HUES48 (cell line): ENCODE measurements at regions not wholly inside any gene's neighbourhood (a gene's known extent, or its start where the extent isn't known, plus 50 kb on each side); places are given as distances from the start of the nearest gene placed in this dataset.

Source experiments
- H3K27ac ChIP-seq: one replicate; pipeline ENCODE4 v1.7.0; 2013; ENCODE audit warnings: low read depth, low read length, inconsistent platforms
- H3K27me3 ChIP-seq: 2 replicates; pipeline ENCODE4 v1.6.1; 2013; ENCODE audit warnings: mild to moderate bottlenecking, low read length; ENCODE audit not compliant: control insufficient read depth, insufficient read depth
- H3K36me3 ChIP-seq: 2 replicates; pipeline ENCODE4 v1.6.1; 2013; ENCODE audit warnings: low read length; ENCODE audit not compliant: control insufficient read depth, insufficient read depth
- H3K4me1 ChIP-seq: 2 replicates; pipeline ENCODE4 v1.6.1; 2013; ENCODE audit warnings: mild to moderate bottlenecking, low read length; ENCODE audit not compliant: control insufficient read depth, insufficient read depth
- H3K4me3 ChIP-seq: 2 replicates; pipeline ENCODE4 v1.5.1; 2013; ENCODE audit warnings: mild to moderate bottlenecking, low read depth, low read length
- H3K9ac ChIP-seq: 2 replicates; pipeline ENCODE4 v1.6.1; 2013; ENCODE audit warnings: mild to moderate bottlenecking, low read depth, low read length, moderate library complexity
- H3K9me3 ChIP-seq: 2 replicates; pipeline ENCODE4 v1.6.1; 2013; ENCODE audit warnings: low read length; ENCODE audit not compliant: control insufficient read depth, insufficient read depth

DNA sequence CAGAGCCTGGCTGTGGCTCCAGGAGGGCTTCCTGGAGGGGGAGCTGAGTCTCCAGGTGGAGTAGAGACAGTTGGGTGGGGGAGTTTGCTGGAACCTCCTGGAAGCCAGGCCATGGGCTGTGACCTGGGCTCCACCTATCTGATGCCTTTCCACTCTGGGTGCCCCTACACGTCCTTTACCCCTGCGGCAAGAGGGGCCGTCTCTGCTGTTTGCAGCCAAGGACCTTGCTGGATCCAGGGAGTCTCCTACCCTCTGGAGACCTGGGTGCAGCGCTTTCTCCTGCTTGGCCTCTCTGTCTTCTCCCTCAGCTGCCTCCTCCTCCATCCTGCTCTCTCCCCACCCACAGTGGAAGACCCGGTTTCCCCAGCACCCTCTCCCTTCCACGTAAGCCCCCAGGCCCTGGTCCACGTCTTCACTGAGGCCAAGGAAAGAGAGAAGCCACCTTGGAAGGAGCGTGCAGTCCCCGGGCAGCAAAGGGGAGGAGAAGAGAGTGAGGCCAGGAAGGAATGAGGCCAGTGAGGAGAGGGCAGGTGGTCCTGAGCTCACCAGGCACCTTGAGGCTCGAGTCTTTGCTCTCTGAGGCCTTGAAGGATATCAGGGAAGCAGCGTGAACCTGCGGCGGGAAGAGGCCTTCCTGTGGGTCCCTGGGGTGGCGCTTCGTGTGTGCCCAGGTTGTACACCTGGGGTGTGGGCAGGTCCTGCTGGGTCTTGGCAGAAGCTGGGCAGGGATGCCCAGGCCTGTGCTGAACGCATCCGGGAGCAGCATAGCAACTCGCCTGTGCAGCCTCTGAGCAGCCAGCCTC, 294.3 kb upstream of the RTL1 start:
- H3K4me3 ChIP-seq, result no peak overlapping the region
- peaks cover 12% of the 10 kb centered on the region for H3K4me1 ChIP-seq
- no peaks in the 10 kb centered on the region for H3K9me3 ChIP-seq
- H3K27ac ChIP-seq, result no peak overlapping the region
- no peak overlapping the region for H3K9ac ChIP-seq
- no peaks in the 10 kb centered on the region for H3K36me3 ChIP-seq
- H3K27me3 ChIP-seq, result no peaks in the 10 kb centered on the region

DNA sequence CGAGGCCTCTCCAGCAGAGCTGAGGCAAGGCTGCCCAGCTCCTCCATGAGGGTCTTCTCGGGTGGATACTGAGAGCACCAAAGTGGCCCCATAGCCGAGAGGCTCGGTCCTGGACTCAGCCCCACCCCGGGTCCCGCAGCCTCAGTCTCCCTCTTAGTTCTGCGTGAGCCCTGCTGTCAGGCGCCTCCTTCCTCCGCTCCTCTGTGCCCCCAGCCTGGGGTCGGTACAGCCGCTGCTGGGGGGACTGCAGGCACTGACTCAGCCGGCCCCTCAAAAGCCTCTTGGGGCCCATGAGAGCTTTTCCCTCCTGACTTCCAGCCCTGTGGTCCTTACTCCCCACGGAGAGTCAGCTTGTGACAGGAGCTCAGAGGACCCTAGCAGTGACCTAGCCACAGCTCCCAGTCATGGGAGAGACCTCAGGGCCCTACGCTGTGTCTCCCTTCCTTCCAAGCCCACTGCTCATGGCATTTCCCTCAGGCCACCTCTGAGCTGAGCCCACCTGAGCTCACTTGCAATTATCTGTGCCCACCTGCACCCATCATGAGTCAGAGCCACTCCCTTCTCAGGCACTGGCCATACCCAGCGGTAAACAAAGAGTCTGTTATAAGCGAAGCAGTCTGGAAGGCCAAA, 295.0 kb upstream of the RTL1 start:
- H3K36me3 ChIP-seq, result no peaks in the 10 kb centered on the region
- H3K9ac ChIP-seq, result no peak overlapping the region
- no peaks in the 10 kb centered on the region for H3K9me3 ChIP-seq
- H3K4me1 ChIP-seq, result peaks cover 9% of the 10 kb centered on the region
- no peak overlapping the region for H3K4me3 ChIP-seq
- no peaks in the 10 kb centered on the region for H3K27me3 ChIP-seq
- no peak overlapping the region for H3K27ac ChIP-seq

DNA sequence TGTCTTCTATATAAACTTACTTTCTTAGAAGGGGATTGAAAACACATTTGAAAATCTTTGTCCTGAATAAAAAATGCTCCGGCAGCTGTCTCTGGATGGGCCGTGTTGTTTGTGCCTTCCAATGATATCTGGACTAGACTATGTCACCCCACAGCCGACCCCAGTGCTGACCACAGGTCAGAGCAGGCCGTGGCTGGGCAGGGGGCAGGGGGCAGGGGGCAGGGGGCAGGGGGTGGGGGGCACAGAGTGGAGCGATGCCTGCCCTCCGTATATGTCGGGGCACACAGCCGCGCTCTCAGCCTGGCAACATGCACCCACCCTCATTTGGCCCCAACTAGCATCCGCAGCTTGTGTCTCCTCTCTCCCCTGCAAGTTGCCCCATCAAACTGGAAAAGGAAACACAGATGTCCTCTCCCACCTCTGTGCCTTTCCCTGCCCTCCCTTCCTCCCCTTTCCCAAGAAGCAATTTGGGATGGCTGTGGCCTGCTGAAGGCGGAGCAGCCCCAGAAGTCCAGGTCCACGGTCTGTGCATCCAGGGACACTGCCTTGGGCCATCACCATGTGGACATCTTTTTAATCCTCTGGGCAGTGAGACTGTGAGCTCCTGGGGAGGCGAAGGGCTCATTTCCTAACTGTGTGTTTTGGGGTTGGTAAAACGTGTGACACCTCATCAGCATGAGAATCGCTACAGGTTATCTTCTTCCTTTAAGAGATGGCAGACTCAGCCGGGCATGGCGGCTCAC, 295.7 kb upstream of the RTL1 start:
- no peak overlapping the region for H3K9ac ChIP-seq
- no peaks in the 10 kb centered on the region for H3K27me3 ChIP-seq
- H3K4me1 ChIP-seq, result peaks cover 6% of the 10 kb centered on the region
- H3K4me3 ChIP-seq, result no peak overlapping the region
- H3K36me3 ChIP-seq, result no peaks in the 10 kb centered on the region
- H3K27ac ChIP-seq, result no peak overlapping the region
- no peaks in the 10 kb centered on the region for H3K9me3 ChIP-seq

DNA sequence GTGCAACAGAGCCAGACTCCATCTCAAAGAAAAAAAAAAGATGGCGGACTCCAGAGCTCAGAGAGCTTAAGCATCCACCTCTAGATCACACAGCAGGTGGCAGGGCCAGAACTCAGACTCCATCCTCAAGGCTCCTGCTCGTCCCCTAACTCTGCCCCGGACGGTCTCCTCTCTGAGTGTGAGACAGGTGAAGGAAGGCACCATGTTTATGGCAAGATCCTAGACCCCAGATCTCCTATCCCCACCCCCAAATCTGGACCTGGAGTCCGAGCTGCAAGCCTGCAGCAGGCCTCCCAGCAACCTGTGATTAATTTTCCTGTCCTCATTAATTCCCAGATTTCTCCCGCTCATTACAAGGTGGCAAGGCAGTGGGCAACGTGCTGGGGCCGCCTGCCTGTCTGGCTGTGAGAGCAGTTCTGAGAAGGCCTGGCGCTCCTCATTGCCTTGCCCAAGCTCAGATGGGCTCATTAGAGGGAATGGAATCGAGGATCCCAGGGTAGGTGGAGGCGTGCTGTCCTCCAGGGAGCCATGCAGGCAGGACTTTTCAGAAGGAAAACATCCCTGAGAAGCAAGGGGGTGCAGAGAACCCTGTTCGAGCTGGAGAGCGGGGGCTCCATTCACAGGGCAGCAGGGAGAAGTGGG, 296.6 kb upstream of the RTL1 start:
- Histone ChIP-seq H3K4me3 (no peak overlapping the region), H3K27me3 (no peaks in the 10 kb centered on the region), H3K36me3 (no peaks in the 10 kb centered on the region), H3K4me1 (no peaks in the 10 kb centered on the region), H3K9ac (no peak overlapping the region), H3K9me3 (no peaks in the 10 kb centered on the region), H3K27ac (no peak overlapping the region)

DNA sequence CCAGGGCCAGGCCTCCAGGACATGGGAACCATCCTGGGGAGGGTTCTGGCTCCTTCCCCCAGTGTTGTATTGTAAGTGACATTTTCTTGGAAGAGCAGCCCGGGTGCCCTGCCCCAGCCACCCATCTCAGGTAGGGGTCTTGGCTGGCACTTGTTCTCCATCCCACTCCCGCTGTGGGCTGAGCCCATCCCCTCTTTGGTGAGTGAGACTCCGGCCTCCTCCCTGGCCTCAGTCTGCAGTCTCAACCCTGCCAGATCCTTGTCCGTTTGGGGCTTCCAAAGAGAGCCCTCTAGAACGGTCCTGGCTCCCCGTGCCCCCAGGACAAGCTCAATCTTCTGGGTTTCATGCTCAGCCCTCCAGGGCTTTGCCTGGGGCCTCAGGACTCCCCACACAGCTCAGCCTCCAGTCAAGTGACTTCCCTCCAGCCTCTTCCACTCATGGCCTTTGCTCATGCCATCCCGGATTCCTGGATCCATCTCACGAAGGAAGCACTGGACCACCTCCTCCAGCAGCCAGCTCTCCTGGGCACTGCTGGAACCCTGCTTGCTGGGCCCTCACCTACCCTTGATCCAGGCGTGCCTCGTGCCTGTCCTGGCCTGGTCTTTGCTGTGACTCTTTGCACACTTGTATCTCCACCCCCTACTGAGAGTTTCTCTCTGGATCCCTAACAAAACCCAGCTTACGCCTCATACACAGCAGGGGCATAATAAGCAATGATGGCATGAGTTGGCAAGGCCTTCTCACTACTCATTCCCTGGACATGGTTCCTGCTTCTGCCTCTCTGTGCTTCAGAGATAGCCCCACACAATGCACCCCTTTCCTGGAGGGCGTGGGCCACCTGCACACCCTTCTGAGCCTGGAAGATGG, 297.4 kb upstream of the RTL1 start:
- no peak overlapping the region for H3K4me3 ChIP-seq
- H3K4me1 ChIP-seq, result no peaks in the 10 kb centered on the region
- no peaks in the 10 kb centered on the region for H3K9me3 ChIP-seq
- H3K27ac ChIP-seq, result no peak overlapping the region
- H3K36me3 ChIP-seq, result no peaks in the 10 kb centered on the region
- H3K9ac ChIP-seq, result no peak overlapping the region
- H3K27me3 ChIP-seq, result no peaks in the 10 kb centered on the region

DNA sequence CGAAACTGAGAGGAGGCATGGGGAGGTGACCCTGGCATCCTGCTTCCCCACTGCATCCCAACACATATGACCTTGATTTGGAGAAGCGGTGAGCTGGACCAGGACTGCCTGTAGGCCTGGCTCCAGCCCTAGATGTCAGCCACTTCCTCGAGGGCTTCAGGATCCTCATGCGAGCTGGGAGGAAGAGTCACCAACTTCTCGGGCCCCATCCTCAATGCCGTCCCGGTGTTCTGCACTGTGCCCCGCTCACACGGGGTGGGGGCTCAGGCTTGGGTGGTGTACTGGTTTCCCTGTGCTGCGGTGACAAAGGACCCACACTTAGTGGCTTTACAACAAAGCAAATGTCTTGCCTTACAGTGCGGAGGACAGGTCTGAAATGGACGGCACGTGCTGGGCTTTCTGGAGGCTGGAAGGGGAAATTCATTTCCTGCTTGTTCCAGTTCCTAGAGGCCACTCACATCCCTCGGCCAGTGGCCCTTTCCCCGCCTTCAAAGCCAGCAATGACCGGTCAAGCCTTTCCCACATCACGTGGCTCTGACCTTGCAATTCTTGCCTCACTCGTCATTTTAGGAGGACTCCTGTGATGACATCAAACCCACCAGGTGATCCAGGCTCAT, 298.1 kb upstream of the RTL1 start:
- Histone ChIP-seq H3K9me3 (no peaks in the 10 kb centered on the region; the same call in 1 of the 2 replicates), H3K27me3 (no peaks in the 10 kb centered on the region), H3K4me1 (no peaks in the 10 kb centered on the region)

DNA sequence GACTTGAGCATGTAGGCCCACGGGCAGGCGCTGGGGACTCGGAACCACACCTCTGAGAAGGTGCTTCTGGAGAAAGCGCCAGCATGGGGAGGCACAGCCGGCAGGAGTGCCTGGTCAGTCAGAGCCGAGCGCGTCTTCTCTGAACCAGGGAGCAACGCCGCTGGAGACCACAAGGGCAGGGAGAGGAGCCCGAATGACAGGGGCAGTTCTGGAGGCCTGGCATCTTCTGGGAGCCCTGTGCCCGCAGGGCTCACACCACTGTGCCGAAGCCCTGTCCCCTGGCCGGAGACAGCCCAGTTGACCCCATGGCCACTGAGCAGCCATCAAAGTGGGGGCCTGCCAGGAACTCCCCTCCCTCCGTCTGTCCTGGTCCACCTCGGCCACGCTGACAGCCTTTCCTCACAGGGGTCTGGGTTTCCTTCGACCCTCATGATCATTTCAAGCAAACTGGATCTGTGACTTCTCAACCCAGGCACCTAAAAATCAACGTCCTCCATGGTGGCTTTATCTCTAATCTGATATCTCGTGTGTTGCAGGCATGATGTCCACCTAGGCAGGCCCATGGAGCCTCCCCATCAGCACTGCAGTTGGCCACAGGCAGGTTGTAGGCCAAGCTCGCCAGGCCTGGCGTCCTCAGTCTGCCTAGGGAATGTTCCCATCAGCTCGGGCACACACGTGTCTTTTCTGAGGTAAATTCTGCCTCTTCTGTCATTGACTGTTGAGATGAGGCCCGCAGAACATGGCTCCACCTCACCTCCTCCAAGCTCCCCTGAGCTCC, 299.3 kb upstream of the RTL1 start:
- H3K27ac ChIP-seq, result no peak overlapping the region
- H3K9ac ChIP-seq, result no peak overlapping the region
- H3K4me1 ChIP-seq, result no peaks in the 10 kb centered on the region
- peaks cover 4% of the 10 kb centered on the region; the same call in 1 of the 2 replicates for H3K9me3 ChIP-seq
- H3K36me3 ChIP-seq, result no peaks in the 10 kb centered on the region
- H3K4me3 ChIP-seq, result no peak overlapping the region
- no peaks in the 10 kb centered on the region for H3K27me3 ChIP-seq

More for the DNA sequence above, 298.1 kb upstream of the RTL1 start:
- Histone ChIP-seq H3K4me3 (no peak overlapping the region), H3K9ac (no peak overlapping the region), H3K27ac (no peak overlapping the region), H3K36me3 (no peaks in the 10 kb centered on the region)

DNA sequence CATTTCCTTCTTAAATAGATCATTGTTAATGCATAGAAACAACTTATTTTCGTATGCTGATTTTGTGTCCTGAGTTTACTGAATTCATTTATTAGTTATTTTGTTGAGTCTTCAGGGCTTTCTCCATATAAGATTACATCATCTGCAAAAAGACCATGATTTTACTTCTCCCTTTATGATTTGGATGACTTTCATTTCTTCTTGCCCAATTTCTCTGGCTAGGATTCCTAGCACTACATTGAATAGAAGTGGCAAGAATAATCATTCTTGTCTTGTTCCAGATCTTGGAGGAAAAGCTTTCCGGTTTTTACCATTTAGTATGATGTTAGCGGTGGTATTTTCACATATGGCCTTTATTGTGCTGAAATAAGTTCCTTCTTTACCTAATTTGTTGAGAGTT, 303.0 kb upstream of the RTL1 start:
- H3K4me3 ChIP-seq, result no peak overlapping the region
- H3K36me3 ChIP-seq, result no peaks in the 10 kb centered on the region

DNA sequence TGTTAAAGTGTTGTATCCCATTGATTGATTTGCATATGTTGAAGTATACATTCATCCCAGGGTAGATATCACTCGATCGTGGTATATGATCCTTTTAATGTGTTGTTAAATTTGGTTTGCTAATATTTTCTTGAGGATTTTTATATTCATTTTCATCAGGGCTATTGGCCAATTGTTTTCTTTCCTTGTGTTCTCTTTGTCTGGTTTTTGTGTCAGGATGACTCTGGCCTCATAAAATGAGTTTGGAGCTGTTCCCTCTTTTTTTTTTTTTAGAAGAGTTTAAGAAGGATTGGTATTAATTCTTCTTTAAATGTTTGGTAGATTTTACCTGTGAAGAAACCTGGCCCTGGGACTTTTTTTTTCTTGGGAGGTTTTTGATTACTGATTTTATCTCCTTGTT, 303.5 kb upstream of the RTL1 start:
- Histone ChIP-seq H3K9ac (no peak overlapping the region), H3K4me3 (no peak overlapping the region), H3K9me3 (peaks cover 14% of the 10 kb centered on the region; the same call in 1 of the 2 replicates), H3K36me3 (no peaks in the 10 kb centered on the region), H3K4me1 (no peaks in the 10 kb centered on the region), H3K27ac (no peak overlapping the region), H3K27me3 (no peaks in the 10 kb centered on the region)

More for the DNA sequence above, 303.0 kb upstream of the RTL1 start:
- peaks cover 14% of the 10 kb centered on the region; the same call in 1 of the 2 replicates for H3K9me3 ChIP-seq
- H3K27ac ChIP-seq, result no peak overlapping the region
- no peak overlapping the region for H3K9ac ChIP-seq
- H3K4me1 ChIP-seq, result no peaks in the 10 kb centered on the region
- H3K27me3 ChIP-seq, result no peaks in the 10 kb centered on the region
